Cardiac fibroblast (primary cell): ENCODE measurements at regions not wholly inside any gene's neighbourhood (a gene's known extent, or its start where the extent isn't known, plus 50 kb on each side); places are given as distances from the start of the nearest gene placed in this dataset.

Experiments used
- DNase-seq, 2 donors: peaks; one replicate each; pipeline versions ENCODE4 v3.0.0 to v3.0.0-alpha.2; 2010; ENCODE audit warnings: low read depth in 2 of 2
- H3K4me3 ChIP-seq, 2 donors: replicated peaks in 1 of 2; 1 replicate in 1 of 2; 2 replicates in 1 of 2; pipeline ENCODE4 v1.5.1; 2011; ENCODE audit warnings: low read depth in 2 of 2, low read length in 2 of 2, mild to moderate bottlenecking in 2 of 2, moderate library complexity in 1 of 2
- TF ChIP-seq, protein P1 (sequence below): IDR thresholded peaks from one replicate; pipeline ENCODE4 v1.5.1; 2011; ENCODE audit warnings: low read depth, mild to moderate bottlenecking, low read length, inconsistent platforms

- no peak overlapping the region for H3K4me3 ChIP-seq
- TF ChIP-seq, protein P1, sequence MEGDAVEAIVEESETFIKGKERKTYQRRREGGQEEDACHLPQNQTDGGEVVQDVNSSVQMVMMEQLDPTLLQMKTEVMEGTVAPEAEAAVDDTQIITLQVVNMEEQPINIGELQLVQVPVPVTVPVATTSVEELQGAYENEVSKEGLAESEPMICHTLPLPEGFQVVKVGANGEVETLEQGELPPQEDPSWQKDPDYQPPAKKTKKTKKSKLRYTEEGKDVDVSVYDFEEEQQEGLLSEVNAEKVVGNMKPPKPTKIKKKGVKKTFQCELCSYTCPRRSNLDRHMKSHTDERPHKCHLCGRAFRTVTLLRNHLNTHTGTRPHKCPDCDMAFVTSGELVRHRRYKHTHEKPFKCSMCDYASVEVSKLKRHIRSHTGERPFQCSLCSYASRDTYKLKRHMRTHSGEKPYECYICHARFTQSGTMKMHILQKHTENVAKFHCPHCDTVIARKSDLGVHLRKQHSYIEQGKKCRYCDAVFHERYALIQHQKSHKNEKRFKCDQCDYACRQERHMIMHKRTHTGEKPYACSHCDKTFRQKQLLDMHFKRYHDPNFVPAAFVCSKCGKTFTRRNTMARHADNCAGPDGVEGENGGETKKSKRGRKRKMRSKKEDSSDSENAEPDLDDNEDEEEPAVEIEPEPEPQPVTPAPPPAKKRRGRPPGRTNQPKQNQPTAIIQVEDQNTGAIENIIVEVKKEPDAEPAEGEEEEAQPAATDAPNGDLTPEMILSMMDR, result no peak
- no peak for DNase-seq
Measured at GRCh38 chr5:12896086-12896485, 991.8 kb upstream of the CTNND2 start.

GRCh38 chr5:12885018-12885417 is 980.8 kb upstream of the CTNND2 start:
- TF ChIP-seq, protein P1, result no peak
- DNase-seq, result no peak
- no peak overlapping the region for H3K4me3 ChIP-seq

DNA sequence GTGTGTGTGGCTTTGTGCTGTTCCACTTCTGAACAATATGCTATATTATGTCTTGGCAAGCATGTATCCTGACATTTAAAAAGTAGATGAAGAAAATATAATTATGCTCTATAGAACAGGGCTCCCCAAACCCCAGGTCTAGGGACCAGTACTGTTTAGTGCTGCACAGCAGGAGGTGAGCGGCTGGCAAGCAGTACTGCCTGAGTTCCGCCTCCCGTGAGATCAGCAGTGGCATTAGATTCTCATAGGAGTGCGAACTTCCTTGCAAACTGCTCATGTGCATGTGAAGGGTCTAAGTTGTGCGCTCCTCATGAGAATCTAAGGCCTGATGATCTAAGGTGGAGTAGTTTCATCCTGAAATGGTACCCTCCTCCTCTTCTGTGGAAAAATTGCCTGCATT is 979.1 kb upstream of the CTNND2 start:
- H3K4me3 ChIP-seq, result no peak overlapping the region
- TF ChIP-seq, protein P1, result no peak
- no peak for DNase-seq

GRCh38 chr5:12876541-12877298 is 972.5 kb upstream of the CTNND2 start:
- no peak overlapping the region for H3K4me3 ChIP-seq
- TF ChIP-seq, protein P1, result no peak
- DNase-seq, result no peak

DNA sequence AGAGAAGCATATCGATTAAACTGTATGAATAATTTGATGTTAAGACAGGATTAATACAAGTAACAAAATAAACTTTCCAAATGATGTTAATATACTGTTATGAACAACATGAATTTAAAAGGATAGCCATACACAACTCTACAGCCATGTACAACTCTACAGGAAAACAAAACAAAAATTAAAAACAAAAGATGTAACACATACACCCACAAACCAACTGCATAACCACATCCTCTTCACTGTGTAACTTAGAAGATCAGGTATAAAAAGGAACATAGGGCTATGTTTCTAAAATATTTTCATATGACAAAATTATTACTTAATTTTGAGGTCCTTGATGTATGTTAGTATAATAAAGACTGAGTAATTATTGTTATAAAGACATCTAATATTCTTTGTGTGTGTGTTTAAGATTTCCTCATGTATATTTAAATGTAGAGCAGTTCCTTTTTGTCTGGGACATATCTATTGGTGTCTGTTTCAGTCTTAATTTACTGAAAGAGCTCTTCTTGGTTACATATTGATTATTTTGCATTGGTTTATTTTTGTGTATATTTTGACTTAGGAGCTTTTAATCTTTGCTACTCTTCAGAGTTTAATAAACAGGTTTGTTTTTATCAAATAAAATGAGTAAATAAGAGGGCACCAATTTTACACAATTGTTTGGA is 966.8 kb upstream of the CTNND2 start:
- DNase-seq, result no peak
- TF ChIP-seq, protein P1, result no peak
- H3K4me3 ChIP-seq, result no peak overlapping the region

GRCh38 chr5:12865529-12865928 is 961.3 kb upstream of the CTNND2 start:
- H3K4me3 ChIP-seq, result no peak overlapping the region
- TF ChIP-seq, protein P1, result no peak
- DNase-seq, result no peak
